LNCaP clone FGC (cell line): ENCODE measurements at regions not wholly inside any gene's neighbourhood (a gene's known extent, or its start where the extent isn't known, plus 50 kb on each side); places are given as distances from the start of the nearest gene placed in this dataset.
A peak's percentile ranks its signal among the peaks of the same experiment; 100 is the strongest.

ENCODE experiments used
- DNase-seq: peaks from one replicate; pipeline ENCODE4 v3.0.0-alpha.2; 2011; ENCODE audit warnings: low read depth
- H3K4me3 ChIP-seq: 2 replicates; pipeline ENCODE4 v1.5.1; 2011; ENCODE audit warnings: mild to moderate bottlenecking, low read depth, low read length, control low read depth
- TF ChIP-seq, protein P1 (sequence below): IDR thresholded peaks from 2 replicates; pipeline ENCODE4 v1.5.1; 2012; ENCODE audit warnings: mild to moderate bottlenecking; ENCODE audit not compliant: control insufficient read depth, insufficient read depth; ENCODE audit errors: extremely low read depth

DNA sequence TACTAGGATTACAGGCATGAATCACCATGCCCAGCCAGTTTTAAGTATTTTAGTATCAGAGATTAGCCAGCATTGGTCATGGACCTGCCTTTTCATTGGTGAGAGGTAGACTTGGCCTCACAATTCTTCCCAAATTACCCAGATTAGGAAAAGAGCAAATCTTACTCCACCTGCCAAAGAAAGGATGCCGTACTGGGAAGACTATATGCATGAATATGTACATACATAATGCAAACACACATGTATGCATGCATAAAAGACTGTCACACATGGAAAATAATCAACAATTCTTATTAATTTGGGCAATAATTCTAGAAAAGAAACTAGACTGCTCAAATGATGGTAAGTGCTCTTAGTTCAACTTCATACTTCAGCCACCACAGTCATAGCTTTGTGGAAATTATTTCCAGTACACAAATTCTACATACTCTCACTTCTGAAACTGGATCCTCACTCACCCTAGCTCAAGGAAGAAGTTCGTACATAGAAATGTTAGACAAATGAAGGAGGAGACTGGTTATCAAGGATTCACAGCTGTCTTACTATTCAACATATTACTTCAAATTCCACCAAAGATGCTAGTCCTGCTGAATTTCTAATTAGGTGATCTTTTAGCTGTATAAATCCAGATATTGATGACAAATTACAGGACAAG is 73.7 kb downstream of the MINAR2 start:
- TF ChIP-seq, protein P1, sequence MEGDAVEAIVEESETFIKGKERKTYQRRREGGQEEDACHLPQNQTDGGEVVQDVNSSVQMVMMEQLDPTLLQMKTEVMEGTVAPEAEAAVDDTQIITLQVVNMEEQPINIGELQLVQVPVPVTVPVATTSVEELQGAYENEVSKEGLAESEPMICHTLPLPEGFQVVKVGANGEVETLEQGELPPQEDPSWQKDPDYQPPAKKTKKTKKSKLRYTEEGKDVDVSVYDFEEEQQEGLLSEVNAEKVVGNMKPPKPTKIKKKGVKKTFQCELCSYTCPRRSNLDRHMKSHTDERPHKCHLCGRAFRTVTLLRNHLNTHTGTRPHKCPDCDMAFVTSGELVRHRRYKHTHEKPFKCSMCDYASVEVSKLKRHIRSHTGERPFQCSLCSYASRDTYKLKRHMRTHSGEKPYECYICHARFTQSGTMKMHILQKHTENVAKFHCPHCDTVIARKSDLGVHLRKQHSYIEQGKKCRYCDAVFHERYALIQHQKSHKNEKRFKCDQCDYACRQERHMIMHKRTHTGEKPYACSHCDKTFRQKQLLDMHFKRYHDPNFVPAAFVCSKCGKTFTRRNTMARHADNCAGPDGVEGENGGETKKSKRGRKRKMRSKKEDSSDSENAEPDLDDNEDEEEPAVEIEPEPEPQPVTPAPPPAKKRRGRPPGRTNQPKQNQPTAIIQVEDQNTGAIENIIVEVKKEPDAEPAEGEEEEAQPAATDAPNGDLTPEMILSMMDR, result no peak
- no peak for DNase-seq

DNA sequence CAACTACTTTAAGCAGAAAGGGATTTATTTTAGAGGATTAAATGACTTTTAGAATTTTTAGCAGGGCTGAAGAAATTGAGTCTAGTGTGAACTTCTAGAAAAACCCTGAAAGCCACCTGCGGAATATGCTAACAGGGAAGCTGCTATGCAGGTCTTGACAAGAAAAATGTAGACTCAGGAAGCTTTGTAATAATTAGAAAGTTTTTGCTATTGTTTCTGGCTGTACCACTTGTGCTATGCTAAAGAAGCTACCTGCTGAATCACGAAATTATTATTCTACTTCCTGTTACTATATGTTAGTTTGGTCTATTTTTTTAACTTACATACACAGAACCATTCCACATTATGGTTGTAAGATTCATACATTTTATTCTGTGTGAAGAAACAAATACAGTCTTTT is 74.0 kb upstream of the CHSY3 start:
- TF ChIP-seq, protein P1, result no peak
- DNase-seq, result no peak
- H3K4me3 ChIP-seq, result no peak overlapping the region

More for the DNA sequence above, 73.7 kb downstream of the MINAR2 start:
- H3K4me3 ChIP-seq, result no peak overlapping the region

DNA sequence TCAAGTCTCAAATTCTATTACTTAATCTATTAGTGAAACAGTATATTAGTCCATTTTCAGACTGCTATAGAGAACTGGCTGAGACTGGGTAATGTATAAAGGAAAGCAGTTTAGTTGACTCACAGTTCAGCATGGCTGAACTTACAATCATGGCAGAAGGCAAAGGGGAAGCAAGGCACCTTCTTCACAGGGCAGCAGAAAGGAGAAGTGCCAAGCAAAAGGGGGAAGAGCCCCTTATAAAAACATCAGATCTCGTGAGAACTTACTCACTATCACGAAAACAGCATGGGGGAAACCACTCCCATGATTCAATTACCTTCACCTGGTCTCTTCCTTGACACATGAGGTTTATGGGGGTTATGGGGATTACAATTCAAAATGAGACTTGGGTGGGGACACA is 67.9 kb upstream of the CHSY3 start:
- no peak overlapping the region for H3K4me3 ChIP-seq
- no peak for DNase-seq
- TF ChIP-seq, protein P1, result no peak

DNA sequence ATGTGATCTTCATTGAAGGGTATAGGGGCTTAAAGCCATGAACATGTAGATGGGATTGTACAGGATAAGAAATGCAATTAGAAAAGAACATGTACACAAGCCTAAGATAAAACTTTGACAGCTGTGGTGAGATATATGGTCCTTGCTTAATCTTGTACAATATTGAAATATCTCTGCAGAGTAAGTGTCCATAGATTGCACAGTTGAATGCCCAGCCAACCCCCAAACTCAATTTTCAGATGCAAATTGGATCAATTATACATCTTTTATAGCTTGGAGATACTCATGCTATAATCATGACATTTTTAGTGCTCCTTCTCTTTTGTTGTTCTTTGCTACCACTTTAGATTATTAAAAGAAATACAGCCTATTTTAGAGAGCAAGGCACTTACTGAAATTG is 59.5 kb upstream of the CHSY3 start:
- TF ChIP-seq, protein P1, result no peak
- H3K4me3 ChIP-seq, result no peak overlapping the region
- no peak for DNase-seq

DNA sequence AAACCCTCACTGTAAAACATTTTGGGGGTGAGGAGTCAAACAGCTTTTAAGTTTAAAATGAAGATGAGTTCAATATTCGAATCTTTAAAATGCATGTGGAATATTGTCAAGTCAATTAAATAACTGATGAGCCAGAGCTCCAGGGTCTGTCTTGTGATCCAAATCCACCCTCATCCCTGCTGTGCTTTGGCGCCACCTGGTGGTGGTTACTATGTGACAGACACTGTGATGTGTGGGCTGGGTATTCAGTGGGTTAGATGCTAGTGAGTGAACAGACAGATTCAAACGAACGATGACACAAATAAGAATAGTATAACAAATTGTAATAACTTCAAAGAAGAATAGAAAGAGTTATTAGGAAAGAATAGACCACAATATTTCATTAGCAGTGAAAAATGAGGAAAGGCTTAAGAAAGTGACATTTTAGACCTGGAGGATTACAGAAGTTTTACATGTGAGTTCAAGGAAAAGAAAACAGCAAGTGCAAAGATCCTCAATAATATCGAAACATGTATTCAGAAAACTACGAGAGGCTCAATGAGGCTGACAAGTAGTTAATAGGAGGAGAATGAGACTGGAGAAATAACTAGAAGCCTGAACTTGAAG is 51.4 kb upstream of the CHSY3 start:
- TF ChIP-seq, protein P1, result peak; percentile 95
- no peak overlapping the region for H3K4me3 ChIP-seq
- peak; percentile 19 for DNase-seq

DNA sequence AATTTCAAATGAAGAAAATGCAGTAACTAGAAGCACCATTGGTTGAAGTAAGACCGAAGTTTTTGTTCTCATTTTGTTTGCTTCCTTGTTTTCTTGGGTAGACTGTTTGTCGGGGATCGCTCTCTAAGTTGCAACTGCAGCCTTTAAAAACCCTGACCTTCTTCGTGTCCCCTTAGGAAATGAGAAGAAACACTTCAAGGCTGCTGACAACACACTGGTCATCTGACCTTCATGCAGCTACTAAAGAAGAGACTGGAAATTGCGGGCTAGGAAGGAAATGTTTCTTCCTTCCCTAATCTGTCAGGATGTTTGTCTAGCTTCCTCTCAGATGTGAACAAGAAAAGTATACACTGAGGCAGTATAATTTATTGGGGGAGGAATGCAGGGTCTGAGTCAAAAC is 50.7 kb upstream of the CHSY3 start:
- no peak overlapping the region for H3K4me3 ChIP-seq
- TF ChIP-seq, protein P1, result no peak
- DNase-seq, result no peak
